GM19372 (cell line): ENCODE measurements at regions not wholly inside any gene's neighbourhood (a gene's known extent, or its start where the extent isn't known, plus 50 kb on each side); places are given as distances from the start of the nearest gene placed in this dataset.
"Not testable (repeated sequence)": the region's sequence is repeated elsewhere in the genome, so short reads cannot be mapped to it uniquely, and the experiment has no call there.

Experiments used
- ATAC-seq: cut with Tn5 transposase; IDR thresholded peaks from one replicate; pipeline ENCODE4 v1.9.1; 2021; ENCODE audit warnings: mild to moderate bottlenecking, low read depth, moderate library complexity; ENCODE audit not compliant: unreplicated experiment

GRCh38 chr5:124521461-124522230, 224.8 kb downstream of the ZNF608 start:
- no peak for ATAC-seq

GRCh38 chr5:124519396-124519795, 227.0 kb downstream of the ZNF608 start:
- ATAC-seq = peak; percentile 66

DNA sequence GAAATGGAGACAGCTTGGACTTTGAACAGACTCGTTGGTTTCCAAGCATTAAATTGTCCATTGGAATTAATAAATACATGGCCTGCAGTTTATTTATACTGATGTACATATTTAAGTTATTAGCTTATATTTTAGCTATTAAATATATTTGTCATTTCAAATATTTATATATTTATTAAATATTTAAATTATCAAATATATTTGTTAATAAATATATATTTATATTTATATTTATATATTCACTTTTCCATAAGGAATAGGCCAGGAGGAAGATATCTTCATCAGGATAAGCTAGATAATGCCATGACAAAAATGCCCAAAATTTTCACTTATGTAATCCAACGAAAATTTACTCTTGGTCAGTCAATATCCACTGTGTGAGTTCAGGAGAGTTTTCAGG, 229.9 kb downstream of the ZNF608 start:
- no peak for ATAC-seq

GRCh38 chr5:124515497-124516245, 230.8 kb downstream of the ZNF608 start:
- no peak for ATAC-seq

DNA sequence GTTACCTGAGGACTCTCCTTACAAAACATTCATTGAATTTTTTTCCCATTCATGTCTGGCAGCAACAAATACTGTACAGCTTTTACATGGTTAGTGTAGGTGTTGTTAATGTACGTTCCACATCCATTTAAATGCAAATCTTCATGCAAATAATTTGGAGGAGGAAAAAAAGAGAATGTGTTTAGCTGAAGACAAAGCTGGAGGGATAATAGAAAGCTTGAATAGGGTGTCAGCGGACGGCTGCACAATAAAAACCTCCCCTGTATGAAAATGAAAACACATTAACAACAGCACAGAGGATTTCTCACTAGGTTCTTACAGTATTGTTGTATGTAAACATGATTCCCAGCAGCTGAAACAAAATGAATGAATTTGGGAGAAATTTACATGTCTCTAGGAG, 231.5 kb downstream of the ZNF608 start:
- no peak for ATAC-seq

- ATAC-seq = no peak
These were observed 233.3 kb downstream of the ZNF608 start for GRCh38 chr5:124512952-124513632.

GRCh38 chr5:124512236-124512635, 234.2 kb downstream of the ZNF608 start:
- no peak for ATAC-seq

DNA sequence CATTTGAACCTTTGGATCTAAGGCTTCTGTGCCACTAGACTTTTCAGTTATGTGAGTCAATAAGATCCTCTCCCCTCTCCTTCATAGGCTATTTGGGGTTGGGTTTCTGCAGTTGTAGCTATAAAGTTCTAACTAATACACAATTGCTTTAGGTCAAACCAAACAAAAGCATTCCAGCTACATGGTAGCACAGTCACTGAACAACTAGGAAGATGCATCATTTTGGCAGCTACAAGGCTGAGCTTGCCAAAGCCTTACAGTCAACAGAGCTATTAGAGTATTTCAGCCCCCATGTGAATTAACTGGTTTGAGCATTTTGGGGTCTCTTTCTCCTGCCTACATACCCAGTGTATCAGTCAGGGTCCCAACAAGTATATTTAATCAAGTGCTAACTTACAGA, 234.6 kb downstream of the ZNF608 start:
- ATAC-seq = no peak

DNA sequence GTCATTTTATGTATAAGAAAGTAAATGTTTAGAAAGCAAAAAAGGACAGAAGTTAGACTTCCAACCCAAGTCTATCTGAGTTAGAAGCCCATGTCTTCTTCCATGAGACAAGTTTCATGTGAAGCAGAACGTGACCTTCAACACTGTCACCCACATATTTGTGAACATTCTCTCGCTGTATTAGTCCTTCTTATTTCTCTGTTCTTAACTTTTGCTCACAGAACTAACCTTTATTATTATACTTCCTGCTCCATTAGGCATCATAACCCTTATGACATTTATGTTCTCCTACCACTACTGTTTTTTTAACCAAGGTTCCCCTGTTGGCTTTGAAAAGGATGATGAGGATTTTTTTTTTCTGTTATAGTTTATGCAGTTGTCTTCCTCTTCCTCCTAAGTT, 238.8 kb downstream of the ZNF608 start:
- ATAC-seq = no peak

GRCh38 chr5:124504081-124504916, 242.1 kb downstream of the ZNF608 start:
- ATAC-seq = peak; percentile 93

DNA sequence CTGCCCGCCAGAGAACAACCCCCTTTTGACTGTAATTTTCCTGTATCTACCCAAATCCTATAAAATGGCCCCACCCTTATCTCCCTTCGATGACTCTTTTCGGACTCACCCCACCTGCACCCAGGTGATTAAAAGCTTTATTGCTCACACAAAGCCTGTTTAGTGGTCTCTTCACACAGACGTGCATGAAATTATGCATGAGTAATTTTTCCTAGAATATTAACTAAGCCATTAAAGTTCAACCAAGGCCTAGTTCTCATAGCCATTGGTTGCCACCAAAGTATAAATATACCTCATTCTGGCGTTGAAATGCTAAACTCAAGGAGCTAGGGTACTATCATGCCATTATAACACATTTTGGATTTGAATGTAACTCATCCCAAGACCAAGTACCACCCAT, 243.9 kb downstream of the ZNF608 start:
- ATAC-seq = no peak

GRCh38 chr5:124499818-124500217, 246.6 kb downstream of the ZNF608 start:
- ATAC-seq = not testable (repeated sequence)

DNA sequence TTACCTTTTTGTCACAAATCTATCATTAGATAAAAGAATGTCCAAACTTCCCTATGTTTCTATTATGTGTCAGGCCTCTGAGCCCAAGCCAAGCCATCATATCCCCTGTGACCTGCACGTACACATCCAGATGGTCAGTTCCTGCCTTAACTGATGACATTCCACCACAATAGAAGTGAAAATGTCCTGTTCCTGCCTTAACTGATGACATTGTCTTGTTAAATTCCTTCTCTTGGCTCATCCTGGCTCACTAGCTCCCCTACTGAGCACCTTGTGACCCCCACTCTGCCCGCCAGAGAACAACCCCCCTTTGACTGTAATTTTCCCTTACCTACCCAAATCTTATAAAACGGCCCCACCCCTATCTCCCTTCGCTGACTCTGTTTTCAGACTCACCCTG, 249.5 kb downstream of the ZNF608 start:
- not testable (repeated sequence) for ATAC-seq

DNA sequence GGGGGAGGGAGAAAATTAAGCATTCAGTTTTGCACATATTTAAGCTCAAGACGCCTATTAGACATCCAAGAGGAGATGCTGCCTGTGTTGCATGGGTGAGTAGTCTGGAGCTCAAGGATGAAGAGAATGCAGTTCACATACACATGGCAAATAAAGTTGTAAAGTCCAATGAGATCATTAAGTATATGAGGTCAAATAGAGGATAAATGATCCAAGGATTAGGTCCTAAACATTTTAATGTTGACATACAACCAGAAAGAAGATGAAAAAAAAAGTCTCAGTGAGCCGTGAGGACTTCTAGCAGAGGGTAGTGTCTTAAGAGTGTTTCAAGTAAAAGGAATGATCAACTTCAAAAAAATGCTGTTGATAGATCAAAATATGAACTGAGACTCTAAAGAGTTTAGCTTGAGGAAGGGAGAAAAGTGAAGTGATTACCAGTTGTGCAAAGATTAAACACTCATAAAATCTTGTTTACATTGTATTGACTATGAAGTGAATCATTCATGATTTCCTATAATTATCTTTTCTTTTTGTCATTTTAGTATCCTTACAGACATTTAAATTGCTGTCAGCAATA, 251.8 kb downstream of the ZNF608 start:
- no peak for ATAC-seq

GRCh38 chr5:124492444-124493224, 253.8 kb downstream of the ZNF608 start:
- no peak for ATAC-seq

GRCh38 chr5:124490315-124490714, 256.1 kb downstream of the ZNF608 start:
- not testable (repeated sequence) for ATAC-seq

GRCh38 chr5:124481419-124481818, 265.0 kb downstream of the ZNF608 start:
- ATAC-seq = no peak

- no peak for ATAC-seq
These were observed 265.5 kb downstream of the ZNF608 start for GRCh38 chr5:124480964-124481363.

- ATAC-seq = no peak
These were observed 266.4 kb downstream of the ZNF608 start for GRCh38 chr5:124480022-124480421.
